Endothelial cell of umbilical vein (primary cell): ENCODE measurements at regions not wholly inside any gene's neighbourhood (a gene's known extent, or its start where the extent isn't known, plus 50 kb on each side); places are given as distances from the start of the nearest gene placed in this dataset.

Source experiments
- EZH2 ChIP-seq: IDR thresholded peaks from 2 replicates; pipeline ENCODE4 v1.6.1; 2012; ENCODE audit warnings: borderline replicate concordance, low read depth, mild to moderate bottlenecking, moderate library complexity, low read length, inconsistent platforms; ENCODE audit not compliant: severe bottlenecking
- FOS ChIP-seq: IDR thresholded peaks from 2 replicates; pipeline ENCODE4 v1.6.1; 2011; ENCODE audit warnings: mild to moderate bottlenecking, low read length, moderate library complexity, borderline replicate concordance; ENCODE audit not compliant: insufficient read depth
- POLR2A ChIP-seq: IDR thresholded peaks from 2 replicates; pipeline ENCODE4 v1.6.1; 2012; ENCODE audit warnings: low read depth, mild to moderate bottlenecking, control low read depth, low read length
- POLR2AphosphoS5 ChIP-seq: IDR thresholded peaks from 2 replicates; pipeline ENCODE4 v1.6.1; 2012; ENCODE audit warnings: low read depth, mild to moderate bottlenecking, control low read depth, low read length, moderate library complexity; ENCODE audit not compliant: insufficient read depth
- TF ChIP-seq, protein P1 (sequence below), 2 donors: IDR thresholded peaks; 1 replicate in 1 of 2; 2 replicates in 1 of 2; pipeline ENCODE4 v1.5.1; 2011; ENCODE audit warnings: low read length in 2 of 2, mild to moderate bottlenecking in 2 of 2, moderate library complexity in 2 of 2, control low read depth in 1 of 2, inconsistent platforms in 1 of 2, low read depth in 1 of 2; ENCODE audit not compliant: insufficient read depth in 1 of 2; ENCODE audit errors: extremely low read depth in 1 of 2
- TF ChIP-seq, protein P2 (sequence below): IDR thresholded peaks from 2 replicates; pipeline ENCODE4 v1.6.1; 2011; ENCODE audit not compliant: insufficient read depth, insufficient read length

DNA sequence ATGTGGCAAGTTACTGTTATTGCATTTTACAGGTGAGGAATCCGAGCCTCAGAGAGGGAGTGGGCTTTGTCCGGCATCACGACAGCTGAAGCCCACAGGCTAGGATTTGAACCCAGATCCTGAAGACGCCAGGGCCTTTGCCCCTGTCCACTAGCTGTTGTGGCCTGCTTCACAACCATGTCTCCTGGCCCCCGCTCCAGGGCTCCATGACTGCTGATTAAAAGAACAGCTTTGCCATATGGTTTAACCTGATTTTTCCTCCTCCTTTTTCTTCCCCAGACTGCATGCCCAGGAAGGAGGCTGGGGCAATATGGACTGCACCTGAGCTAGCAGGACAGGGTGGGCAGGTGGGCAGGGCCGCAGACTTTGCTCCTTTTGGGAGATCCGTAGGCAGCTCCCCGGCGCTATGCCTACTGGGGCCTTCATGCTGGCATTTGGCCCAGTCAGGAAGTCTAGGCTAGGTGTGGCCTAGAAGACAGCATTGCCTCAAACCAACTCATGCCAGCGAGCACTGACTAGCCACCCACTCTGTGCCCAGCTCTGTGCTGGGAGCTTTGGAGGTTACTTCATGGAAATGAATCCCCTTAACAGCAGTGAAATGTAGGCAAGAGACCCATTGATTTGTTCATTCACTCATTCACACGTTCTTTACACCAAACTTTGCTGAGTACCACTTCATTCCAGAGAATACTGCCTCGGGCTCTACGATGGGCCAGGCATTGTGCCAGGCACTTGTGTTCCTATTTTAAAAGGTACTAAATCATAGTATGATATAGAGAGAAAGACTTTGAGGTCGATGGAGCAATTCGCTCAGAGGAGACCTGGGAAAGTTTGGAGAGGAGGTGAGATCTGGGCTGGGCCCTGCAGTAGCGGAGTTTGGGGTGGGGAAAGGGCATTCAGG lies 94.3 kb upstream of the CPEB4 start:
- TF ChIP-seq, protein P1, sequence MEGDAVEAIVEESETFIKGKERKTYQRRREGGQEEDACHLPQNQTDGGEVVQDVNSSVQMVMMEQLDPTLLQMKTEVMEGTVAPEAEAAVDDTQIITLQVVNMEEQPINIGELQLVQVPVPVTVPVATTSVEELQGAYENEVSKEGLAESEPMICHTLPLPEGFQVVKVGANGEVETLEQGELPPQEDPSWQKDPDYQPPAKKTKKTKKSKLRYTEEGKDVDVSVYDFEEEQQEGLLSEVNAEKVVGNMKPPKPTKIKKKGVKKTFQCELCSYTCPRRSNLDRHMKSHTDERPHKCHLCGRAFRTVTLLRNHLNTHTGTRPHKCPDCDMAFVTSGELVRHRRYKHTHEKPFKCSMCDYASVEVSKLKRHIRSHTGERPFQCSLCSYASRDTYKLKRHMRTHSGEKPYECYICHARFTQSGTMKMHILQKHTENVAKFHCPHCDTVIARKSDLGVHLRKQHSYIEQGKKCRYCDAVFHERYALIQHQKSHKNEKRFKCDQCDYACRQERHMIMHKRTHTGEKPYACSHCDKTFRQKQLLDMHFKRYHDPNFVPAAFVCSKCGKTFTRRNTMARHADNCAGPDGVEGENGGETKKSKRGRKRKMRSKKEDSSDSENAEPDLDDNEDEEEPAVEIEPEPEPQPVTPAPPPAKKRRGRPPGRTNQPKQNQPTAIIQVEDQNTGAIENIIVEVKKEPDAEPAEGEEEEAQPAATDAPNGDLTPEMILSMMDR (IDR thresholded peaks at IDR 0.05; ENCODE audit: extremely low read depth in 1 of 2, insufficient read depth in 1 of 2, low read depth in 1 of 2, low read length in 2 of 2), result no peak
- TF ChIP-seq EZH2, result no peak
- TF ChIP-seq, protein P2, sequence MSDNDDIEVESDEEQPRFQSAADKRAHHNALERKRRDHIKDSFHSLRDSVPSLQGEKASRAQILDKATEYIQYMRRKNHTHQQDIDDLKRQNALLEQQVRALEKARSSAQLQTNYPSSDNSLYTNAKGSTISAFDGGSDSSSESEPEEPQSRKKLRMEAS, result no peak
- TF ChIP-seq POLR2A, result no peak
- TF ChIP-seq POLR2AphosphoS5, result no peak
- no peak for TF ChIP-seq FOS
